WTC11 (cell line): ENCODE measurements at regions not wholly inside any gene's neighbourhood (a gene's known extent, or its start where the extent isn't known, plus 50 kb on each side); places are given as distances from the start of the nearest gene placed in this dataset.

Experiments used
- ZNF416 ChIP-seq: fragments of 250-450 bp; sonication (Bioruptor Pico); IDR thresholded peaks from 2 replicates; pipeline ENCODE4 v1.9.0; 2021; ENCODE audit warnings: mild to moderate bottlenecking, inconsistent platforms
- TF ChIP-seq, protein P1 (sequence below): sonication (generic); formaldehyde crosslinking; conservative IDR thresholded peaks from 2 replicates; pipeline ENCODE4 v1.8.1; 2022; ENCODE audit warnings: mild to moderate bottlenecking, missing genetic modification reagents
- TF ChIP-seq, protein P2 (sequence below): fragments of 200-600 bp; IDR thresholded peaks from 2 replicates; pipeline ENCODE4 v1.8.0; 2022; ENCODE audit warnings: antibody characterized with exemption

DNA sequence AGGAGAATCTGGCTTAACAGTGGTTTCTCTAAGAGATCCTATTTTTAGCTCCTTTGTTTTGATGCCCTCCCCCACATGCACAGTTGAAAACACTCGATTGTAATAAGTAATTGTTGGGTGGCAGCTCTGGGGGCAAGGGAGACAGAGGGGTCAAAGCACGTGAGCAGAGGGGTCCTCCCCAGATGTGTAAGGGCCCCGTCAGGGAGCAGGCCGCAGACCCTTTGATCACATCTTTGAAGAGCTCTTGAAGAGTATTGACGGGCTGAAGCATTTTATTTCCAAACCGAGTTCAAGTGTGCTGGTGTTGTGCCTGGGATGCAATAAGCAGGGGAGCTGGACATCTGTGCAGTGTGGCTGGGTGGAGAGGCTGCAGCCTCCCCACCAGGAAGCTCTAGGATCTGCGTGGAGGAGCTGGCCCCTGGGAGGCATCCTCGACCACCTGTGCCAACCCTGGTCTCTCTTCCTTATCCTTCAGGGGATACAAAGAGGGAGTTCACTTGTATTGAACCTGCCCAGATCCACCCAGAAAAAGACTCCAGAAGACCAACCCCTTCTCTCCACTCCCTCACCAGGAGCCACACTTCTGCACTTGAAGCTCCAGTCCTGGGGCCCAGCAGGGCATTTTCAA lies 473.0 kb upstream of the MGMT start:
- TF ChIP-seq, protein P1, sequence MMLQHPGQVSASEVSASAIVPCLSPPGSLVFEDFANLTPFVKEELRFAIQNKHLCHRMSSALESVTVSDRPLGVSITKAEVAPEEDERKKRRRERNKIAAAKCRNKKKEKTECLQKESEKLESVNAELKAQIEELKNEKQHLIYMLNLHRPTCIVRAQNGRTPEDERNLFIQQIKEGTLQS (CRISPR knock-in tag) = no peak
- TF ChIP-seq ZNF416 (CRISPR knock-in tag) = no peak
- TF ChIP-seq, protein P2, sequence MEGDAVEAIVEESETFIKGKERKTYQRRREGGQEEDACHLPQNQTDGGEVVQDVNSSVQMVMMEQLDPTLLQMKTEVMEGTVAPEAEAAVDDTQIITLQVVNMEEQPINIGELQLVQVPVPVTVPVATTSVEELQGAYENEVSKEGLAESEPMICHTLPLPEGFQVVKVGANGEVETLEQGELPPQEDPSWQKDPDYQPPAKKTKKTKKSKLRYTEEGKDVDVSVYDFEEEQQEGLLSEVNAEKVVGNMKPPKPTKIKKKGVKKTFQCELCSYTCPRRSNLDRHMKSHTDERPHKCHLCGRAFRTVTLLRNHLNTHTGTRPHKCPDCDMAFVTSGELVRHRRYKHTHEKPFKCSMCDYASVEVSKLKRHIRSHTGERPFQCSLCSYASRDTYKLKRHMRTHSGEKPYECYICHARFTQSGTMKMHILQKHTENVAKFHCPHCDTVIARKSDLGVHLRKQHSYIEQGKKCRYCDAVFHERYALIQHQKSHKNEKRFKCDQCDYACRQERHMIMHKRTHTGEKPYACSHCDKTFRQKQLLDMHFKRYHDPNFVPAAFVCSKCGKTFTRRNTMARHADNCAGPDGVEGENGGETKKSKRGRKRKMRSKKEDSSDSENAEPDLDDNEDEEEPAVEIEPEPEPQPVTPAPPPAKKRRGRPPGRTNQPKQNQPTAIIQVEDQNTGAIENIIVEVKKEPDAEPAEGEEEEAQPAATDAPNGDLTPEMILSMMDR = no peak
